ENCODE measurements at regions not wholly inside any gene's neighbourhood (a gene's known extent, or its start where the extent isn't known, plus 50 kb on each side); places are given as distances from the start of the nearest gene placed in this dataset.

DNA sequence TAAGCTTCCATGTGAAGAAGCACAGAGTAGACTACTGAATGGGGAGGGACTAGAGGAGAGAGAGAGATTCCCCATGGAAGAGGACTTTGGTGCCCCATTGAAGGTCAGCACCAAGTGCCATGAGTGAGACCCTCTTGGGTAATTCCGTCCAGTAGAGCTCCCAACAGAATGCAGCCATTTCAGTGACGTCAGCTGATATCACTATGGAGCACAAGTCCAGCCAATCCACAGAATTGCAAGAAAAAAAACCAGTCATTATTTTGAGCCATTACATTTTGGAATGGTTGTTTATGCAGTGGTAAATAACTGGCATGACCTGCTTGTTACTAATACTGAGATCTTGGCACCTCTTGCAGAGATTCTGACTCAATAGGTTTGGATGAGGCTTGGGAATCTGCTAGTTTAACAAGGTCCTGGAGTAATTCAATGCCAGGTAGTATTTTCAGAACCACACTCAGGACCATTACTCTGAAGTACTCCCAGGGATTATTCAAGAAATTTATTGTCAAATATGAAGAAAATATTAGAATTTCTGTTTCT is 52.6 kb upstream of the SP8 start:
- no peak overlapping the region for H3K4me3 ChIP-seq (ENCODE audit: low read depth, low read length)
- TF ChIP-seq, protein P1, sequence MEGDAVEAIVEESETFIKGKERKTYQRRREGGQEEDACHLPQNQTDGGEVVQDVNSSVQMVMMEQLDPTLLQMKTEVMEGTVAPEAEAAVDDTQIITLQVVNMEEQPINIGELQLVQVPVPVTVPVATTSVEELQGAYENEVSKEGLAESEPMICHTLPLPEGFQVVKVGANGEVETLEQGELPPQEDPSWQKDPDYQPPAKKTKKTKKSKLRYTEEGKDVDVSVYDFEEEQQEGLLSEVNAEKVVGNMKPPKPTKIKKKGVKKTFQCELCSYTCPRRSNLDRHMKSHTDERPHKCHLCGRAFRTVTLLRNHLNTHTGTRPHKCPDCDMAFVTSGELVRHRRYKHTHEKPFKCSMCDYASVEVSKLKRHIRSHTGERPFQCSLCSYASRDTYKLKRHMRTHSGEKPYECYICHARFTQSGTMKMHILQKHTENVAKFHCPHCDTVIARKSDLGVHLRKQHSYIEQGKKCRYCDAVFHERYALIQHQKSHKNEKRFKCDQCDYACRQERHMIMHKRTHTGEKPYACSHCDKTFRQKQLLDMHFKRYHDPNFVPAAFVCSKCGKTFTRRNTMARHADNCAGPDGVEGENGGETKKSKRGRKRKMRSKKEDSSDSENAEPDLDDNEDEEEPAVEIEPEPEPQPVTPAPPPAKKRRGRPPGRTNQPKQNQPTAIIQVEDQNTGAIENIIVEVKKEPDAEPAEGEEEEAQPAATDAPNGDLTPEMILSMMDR (IDR thresholded peaks at IDR 0.05; ENCODE audit: low read depth, low read length, missing control alignments), result no peak

GRCh38 chr7:20839987-20840386 is 53.3 kb upstream of the SP8 start:
- TF ChIP-seq, protein P1 (IDR thresholded peaks at IDR 0.05; ENCODE audit: low read depth, low read length, missing control alignments), result no peak
- no peak for DNase-seq (ENCODE audit: low read depth)

More for the DNA sequence above, 52.6 kb upstream of the SP8 start:
- DNase-seq (ENCODE audit: low read depth), result no peak

DNA sequence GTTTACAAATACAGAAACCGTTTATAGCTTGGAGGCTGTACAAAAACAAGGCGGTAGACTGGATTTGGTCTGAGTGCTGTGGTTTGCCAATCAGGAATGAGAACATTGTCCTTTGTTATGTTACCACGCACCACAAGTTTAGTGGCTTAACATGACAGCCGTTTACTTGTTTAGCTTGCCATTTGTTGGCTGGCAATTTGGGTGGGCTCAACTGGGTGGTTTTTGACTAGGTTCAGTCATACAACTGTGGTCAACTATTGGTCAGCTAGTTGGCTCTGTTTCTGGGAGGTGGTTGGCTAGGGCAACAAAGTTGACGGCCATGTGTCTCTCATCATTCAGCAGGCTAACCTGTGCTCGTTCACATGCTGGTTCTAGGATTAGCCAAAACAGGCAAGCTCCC is 60.1 kb upstream of the SP8 start:
- DNase-seq (ENCODE audit: low read depth), result no peak
- TF ChIP-seq, protein P1 (IDR thresholded peaks at IDR 0.05; ENCODE audit: low read depth, low read length, missing control alignments), result no peak
- no peak overlapping the region for H3K4me3 ChIP-seq (ENCODE audit: low read depth, low read length)

More at GRCh38 chr7:20839987-20840386, 53.3 kb upstream of the SP8 start:
- no peak overlapping the region for H3K4me3 ChIP-seq (ENCODE audit: low read depth, low read length)

DNA sequence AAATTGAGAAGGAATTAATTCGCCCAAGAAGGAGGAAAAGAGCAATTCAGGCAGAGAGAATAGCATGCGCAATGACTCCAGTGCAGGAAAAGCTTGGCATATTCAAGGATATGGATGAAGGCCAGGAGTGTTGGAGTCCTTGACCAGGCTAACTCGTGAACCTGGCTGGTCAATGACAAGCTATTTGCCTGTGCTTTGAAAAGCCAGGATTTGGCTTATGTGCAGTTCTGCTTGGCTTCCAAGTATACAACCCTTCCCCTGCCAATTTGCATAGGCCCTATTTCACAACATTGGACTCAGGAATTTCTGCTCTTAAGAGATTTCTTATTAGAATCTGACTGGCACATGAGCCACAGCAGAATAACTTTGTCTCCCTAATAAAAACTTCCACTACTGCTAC is 72.3 kb upstream of the SP8 start:
- no peak for DNase-seq (ENCODE audit: low read depth)
- TF ChIP-seq, protein P1 (IDR thresholded peaks at IDR 0.05; ENCODE audit: low read depth, low read length, missing control alignments), result no peak
- H3K4me3 ChIP-seq (ENCODE audit: low read depth, low read length), result no peak overlapping the region

- no peak for DNase-seq (ENCODE audit: low read depth)
- TF ChIP-seq, protein P1 (IDR thresholded peaks at IDR 0.05; ENCODE audit: low read depth, low read length, missing control alignments), result no peak
- no peak overlapping the region for H3K4me3 ChIP-seq (ENCODE audit: low read depth, low read length)
Observed at GRCh38 chr7:20861468-20861867, 74.8 kb upstream of the SP8 start.

DNA sequence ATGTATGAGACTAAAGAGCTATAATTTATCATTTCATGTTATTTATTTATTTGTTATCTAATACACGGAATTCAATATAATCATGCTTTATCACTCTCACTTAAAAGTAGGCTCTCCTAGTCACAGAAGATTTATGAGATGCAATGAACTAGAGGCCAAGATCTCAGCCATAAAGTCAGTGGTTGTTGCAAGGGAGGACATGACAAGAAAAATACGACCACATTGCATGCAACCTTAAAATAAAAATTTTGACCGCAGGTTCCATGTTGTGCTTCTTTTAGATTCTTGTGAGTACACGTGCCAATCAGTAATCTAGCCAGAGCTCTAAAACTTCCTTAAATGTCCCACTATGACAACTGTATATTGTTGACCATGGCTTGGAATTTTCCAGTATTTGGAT is 75.9 kb upstream of the SP8 start:
- no peak overlapping the region for H3K4me3 ChIP-seq (ENCODE audit: low read depth, low read length)
- TF ChIP-seq, protein P1 (IDR thresholded peaks at IDR 0.05; ENCODE audit: low read depth, low read length, missing control alignments), result no peak
- no peak for DNase-seq (ENCODE audit: low read depth)

DNA sequence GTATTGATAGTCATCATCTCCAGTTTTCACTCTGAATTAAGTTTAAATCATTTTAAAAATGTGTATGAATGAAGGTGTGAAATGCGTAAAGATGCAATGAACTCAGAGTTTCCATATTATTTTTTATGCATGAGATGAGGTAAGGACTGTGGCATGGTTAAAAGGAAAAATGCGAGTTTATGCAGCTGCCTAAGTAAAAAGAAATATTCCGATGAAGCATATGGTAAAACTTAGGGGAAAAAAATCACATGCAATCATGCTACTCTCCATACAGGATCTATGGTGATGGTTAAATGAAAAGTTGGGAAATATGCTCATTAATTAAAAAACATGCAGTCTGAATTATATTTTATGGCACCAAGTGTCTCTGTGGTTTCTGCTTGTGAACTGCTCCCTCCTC is 77.5 kb upstream of the SP8 start:
- DNase-seq (ENCODE audit: low read depth), result no peak
- no peak overlapping the region for H3K4me3 ChIP-seq (ENCODE audit: low read depth, low read length)
- TF ChIP-seq, protein P1 (IDR thresholded peaks at IDR 0.05; ENCODE audit: low read depth, low read length, missing control alignments), result no peak

Measured in GM12864 (cell line).